ENCODE measurements at regions not wholly inside any gene's neighbourhood (a gene's known extent, or its start where the extent isn't known, plus 50 kb on each side); places are given as distances from the start of the nearest gene placed in this dataset.

DNA sequence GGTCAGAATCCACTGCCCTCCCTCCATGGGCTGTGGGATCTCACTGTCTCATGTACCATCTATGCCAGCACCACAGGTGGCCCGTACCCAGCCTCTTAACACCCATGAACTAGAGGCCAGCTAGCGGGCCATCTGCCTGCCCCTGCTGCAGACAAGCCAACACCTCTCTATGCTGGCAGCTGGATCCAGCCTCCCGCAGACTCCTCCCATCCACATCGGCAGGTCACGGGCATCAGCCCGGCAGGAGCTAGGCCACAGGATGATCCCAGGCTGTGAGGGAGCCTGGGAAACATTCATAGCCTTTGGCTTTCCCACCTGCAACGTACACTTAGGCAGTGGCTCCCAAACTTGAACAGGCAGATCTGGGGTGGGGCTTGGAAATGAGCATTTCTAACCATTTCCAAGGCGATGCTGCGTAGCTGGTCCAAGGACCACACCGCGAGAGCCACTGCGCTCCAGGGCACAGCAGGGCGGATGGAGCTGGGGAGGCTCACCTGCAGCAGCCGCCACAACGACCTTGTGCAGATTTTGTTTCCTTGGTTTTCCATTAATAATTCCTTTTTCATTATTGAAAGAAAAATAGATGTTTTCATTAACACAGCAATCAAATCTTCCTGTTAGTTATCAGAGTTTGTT lies 114.7 kb downstream of the KCNF1 start:
- Histone ChIP-seq H3K27me3 (ENCODE audit: insufficient read depth) (no peaks in the 10 kb centered on the region), H3K9me3 (no peaks in the 10 kb centered on the region), H3K27ac (ENCODE audit: low read depth in 2 of 2, low read length in 1 of 2) (no peak overlapping the region), H3K9me2 (no peaks in the 10 kb centered on the region), H3K4me2 (no peak overlapping the region), H3K36me3 (replicated peaks in 1 of 2; ENCODE audit: control insufficient read depth in 1 of 2, insufficient read depth in 2 of 2, low read length in 1 of 2) (no peaks in the 10 kb centered on the region), H3K79me2 (ENCODE audit: insufficient read depth) (no peaks in the 10 kb centered on the region), H2AFZ (ENCODE audit: low read depth) (no peak overlapping the region), H3F3A (replicated peaks; ENCODE audit: insufficient read depth) (no peaks in the 10 kb centered on the region), H3K4me1 (ENCODE audit: control insufficient read depth in 1 of 2, insufficient read depth in 2 of 2, low read depth in 1 of 2, low read length in 1 of 2) (no peaks in the 10 kb centered on the region; a peak in 1 of 4 replicates), H3K4me3 (ENCODE audit: low read depth in 2 of 2, low read length in 1 of 2) (no peak overlapping the region), H3K9ac (no peak overlapping the region), H4K20me1 (ENCODE audit: insufficient read depth) (no peaks in the 10 kb centered on the region)
- WGBS (ENCODE audit: low lambda C conversion rate): 82% methylated on average over 15 of the region's 15 CpGs
- DNase-seq: no peak
- CTCF ChIA-PET: interaction anchor here (1.2 kb wide), 1 partner anchor 61 kb away, joined by 3 read pairs; no protein-coding TSS in a partner anchor
- POLR2A ChIA-PET: no interaction called here
- TF ChIP-seq MEF2A (IDR thresholded peaks at IDR 0.05; ENCODE audit: borderline replicate concordance, low read depth) (no peak), RCOR1 (IDR thresholded peaks at IDR 0.05; ENCODE audit: low read length) (no peak), CHD2 (IDR thresholded peaks at IDR 0.05; ENCODE audit: low read length, partially characterized antibody) (no peak), SMC3 (IDR thresholded peaks at IDR 0.05; ENCODE audit: low read depth, low read length) (no peak), POLR2AphosphoS5 (IDR thresholded peaks at IDR 0.05; ENCODE audit: low read depth, low read length) (no peak), FOXJ3 (CRISPR knock-in tag; IDR thresholded peaks at IDR 0.05) (no peak)
- TF ChIP-seq, protein P1, sequence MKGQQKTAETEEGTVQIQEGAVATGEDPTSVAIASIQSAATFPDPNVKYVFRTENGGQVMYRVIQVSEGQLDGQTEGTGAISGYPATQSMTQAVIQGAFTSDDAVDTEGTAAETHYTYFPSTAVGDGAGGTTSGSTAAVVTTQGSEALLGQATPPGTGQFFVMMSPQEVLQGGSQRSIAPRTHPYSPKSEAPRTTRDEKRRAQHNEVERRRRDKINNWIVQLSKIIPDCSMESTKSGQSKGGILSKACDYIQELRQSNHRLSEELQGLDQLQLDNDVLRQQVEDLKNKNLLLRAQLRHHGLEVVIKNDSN (IDR thresholded peaks at IDR 0.05; ENCODE audit: borderline replicate concordance, low read depth): no peak
- TF ChIP-seq, protein P2, sequence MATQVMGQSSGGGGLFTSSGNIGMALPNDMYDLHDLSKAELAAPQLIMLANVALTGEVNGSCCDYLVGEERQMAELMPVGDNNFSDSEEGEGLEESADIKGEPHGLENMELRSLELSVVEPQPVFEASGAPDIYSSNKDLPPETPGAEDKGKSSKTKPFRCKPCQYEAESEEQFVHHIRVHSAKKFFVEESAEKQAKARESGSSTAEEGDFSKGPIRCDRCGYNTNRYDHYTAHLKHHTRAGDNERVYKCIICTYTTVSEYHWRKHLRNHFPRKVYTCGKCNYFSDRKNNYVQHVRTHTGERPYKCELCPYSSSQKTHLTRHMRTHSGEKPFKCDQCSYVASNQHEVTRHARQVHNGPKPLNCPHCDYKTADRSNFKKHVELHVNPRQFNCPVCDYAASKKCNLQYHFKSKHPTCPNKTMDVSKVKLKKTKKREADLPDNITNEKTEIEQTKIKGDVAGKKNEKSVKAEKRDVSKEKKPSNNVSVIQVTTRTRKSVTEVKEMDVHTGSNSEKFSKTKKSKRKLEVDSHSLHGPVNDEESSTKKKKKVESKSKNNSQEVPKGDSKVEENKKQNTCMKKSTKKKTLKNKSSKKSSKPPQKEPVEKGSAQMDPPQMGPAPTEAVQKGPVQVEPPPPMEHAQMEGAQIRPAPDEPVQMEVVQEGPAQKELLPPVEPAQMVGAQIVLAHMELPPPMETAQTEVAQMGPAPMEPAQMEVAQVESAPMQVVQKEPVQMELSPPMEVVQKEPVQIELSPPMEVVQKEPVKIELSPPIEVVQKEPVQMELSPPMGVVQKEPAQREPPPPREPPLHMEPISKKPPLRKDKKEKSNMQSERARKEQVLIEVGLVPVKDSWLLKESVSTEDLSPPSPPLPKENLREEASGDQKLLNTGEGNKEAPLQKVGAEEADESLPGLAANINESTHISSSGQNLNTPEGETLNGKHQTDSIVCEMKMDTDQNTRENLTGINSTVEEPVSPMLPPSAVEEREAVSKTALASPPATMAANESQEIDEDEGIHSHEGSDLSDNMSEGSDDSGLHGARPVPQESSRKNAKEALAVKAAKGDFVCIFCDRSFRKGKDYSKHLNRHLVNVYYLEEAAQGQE (IDR thresholded peaks at IDR 0.05; ENCODE audit: low read depth, low read length): no peak
- TF ChIP-seq, protein P3, sequence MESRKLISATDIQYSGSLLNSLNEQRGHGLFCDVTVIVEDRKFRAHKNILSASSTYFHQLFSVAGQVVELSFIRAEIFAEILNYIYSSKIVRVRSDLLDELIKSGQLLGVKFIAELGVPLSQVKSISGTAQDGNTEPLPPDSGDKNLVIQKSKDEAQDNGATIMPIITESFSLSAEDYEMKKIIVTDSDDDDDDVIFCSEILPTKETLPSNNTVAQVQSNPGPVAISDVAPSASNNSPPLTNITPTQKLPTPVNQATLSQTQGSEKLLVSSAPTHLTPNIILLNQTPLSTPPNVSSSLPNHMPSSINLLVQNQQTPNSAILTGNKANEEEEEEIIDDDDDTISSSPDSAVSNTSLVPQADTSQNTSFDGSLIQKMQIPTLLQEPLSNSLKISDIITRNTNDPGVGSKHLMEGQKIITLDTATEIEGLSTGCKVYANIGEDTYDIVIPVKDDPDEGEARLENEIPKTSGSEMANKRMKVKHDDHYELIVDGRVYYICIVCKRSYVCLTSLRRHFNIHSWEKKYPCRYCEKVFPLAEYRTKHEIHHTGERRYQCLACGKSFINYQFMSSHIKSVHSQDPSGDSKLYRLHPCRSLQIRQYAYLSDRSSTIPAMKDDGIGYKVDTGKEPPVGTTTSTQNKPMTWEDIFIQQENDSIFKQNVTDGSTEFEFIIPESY (IDR thresholded peaks at IDR 0.05; ENCODE audit: borderline replicate concordance, low read depth): no peak
- TF ChIP-seq, protein P4, sequence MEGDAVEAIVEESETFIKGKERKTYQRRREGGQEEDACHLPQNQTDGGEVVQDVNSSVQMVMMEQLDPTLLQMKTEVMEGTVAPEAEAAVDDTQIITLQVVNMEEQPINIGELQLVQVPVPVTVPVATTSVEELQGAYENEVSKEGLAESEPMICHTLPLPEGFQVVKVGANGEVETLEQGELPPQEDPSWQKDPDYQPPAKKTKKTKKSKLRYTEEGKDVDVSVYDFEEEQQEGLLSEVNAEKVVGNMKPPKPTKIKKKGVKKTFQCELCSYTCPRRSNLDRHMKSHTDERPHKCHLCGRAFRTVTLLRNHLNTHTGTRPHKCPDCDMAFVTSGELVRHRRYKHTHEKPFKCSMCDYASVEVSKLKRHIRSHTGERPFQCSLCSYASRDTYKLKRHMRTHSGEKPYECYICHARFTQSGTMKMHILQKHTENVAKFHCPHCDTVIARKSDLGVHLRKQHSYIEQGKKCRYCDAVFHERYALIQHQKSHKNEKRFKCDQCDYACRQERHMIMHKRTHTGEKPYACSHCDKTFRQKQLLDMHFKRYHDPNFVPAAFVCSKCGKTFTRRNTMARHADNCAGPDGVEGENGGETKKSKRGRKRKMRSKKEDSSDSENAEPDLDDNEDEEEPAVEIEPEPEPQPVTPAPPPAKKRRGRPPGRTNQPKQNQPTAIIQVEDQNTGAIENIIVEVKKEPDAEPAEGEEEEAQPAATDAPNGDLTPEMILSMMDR (IDR thresholded peaks at IDR 0.05): no peak
- TF ChIP-seq, protein P5, sequence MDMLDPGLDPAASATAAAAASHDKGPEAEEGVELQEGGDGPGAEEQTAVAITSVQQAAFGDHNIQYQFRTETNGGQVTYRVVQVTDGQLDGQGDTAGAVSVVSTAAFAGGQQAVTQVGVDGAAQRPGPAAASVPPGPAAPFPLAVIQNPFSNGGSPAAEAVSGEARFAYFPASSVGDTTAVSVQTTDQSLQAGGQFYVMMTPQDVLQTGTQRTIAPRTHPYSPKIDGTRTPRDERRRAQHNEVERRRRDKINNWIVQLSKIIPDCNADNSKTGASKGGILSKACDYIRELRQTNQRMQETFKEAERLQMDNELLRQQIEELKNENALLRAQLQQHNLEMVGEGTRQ (IDR thresholded peaks at IDR 0.05; ENCODE audit: borderline replicate concordance, low read depth, low read length): no peak

Data from SK-N-SH (cell line).